OCI-LY3 (cell line): ENCODE measurements at regions not wholly inside any gene's neighbourhood (a gene's known extent, or its start where the extent isn't known, plus 50 kb on each side); places are given as distances from the start of the nearest gene placed in this dataset.

ENCODE experiments used
- H2AFZ ChIP-seq: fragments of 200-600, 300-600 bp; shearing (Covaris generic); 2 replicates; pipeline ENCODE4 v1.6.0; 2014; ENCODE audit warnings: antibody characterized with exemption, low read depth, low read length
- H3K27ac ChIP-seq: fragments of 200-600, 300-600 bp; sonication (generic); 2 replicates; pipeline ENCODE4 v1.5.1; 2014; ENCODE audit warnings: mild to moderate bottlenecking, low read length, moderate library complexity, mixed read lengths
- H3K27me3 ChIP-seq: fragments of 200-600, 300-600 bp; sonication (generic); 2 replicates; pipeline ENCODE4 v1.6.1; 2014; ENCODE audit warnings: low read depth, low read length, mixed read lengths
- H3K36me3 ChIP-seq: fragments of 200-600, 300-600 bp; sonication (generic); replicated peaks from 2 replicates; pipeline ENCODE3; 2014; ENCODE audit warnings: low read depth, low read length, mixed read lengths
- H3K4me1 ChIP-seq: fragments of 300-600, 200-600 bp; sonication (generic); 2 replicates; pipeline ENCODE4 v1.6.1; 2014; ENCODE audit warnings: low read length, mixed read lengths
- H3K4me2 ChIP-seq: fragments of 200-600, 300-600 bp; sonication (generic); 2 replicates; pipeline ENCODE4 v1.6.1; 2014; ENCODE audit warnings: low read length, mixed read lengths
- H3K4me3 ChIP-seq: fragments of 300-600, 200-600 bp; sonication (generic); 2 replicates; pipeline ENCODE4 v1.5.1; 2014; ENCODE audit warnings: antibody characterized with exemption, mild to moderate bottlenecking, low read length, moderate library complexity
- H3K79me2 ChIP-seq: fragments of 300-600, 200-600 bp; shearing (Covaris generic); 2 replicates; pipeline ENCODE4 v1.6.1; 2014; ENCODE audit warnings: mild to moderate bottlenecking, low read length, mixed read lengths
- H3K9ac ChIP-seq: fragments of 300-600, 200-600 bp; shearing (Covaris generic); 2 replicates; pipeline ENCODE4 v1.6.0; 2014; ENCODE audit warnings: mild to moderate bottlenecking, low read length, moderate library complexity
- H3K9me3 ChIP-seq: fragments of 200-600, 300-600 bp; shearing (Covaris generic); 2 replicates; pipeline ENCODE4 v1.6.1; 2014; ENCODE audit warnings: low read length, mixed read lengths; ENCODE audit not compliant: insufficient read depth
- H4K20me1 ChIP-seq: fragments of 200-600, 300-600 bp; sonication (generic); 2 replicates; pipeline ENCODE4 v1.6.1; 2016; ENCODE audit warnings: low read length, mixed read lengths; ENCODE audit not compliant: insufficient read depth
- CTCF ChIP-seq: fragments of 200-600, 300-600 bp; sonication (generic); IDR thresholded peaks from 2 replicates; pipeline ENCODE4 v1.5.1; 2014; ENCODE audit warnings: antibody characterized with exemption, low read length, low read depth
- EZH2phosphoT487 ChIP-seq: fragments of 200-600 bp; shearing (Covaris generic); IDR thresholded peaks from 2 replicates; pipeline ENCODE4 v1.6.1; 2018; ENCODE audit warnings: antibody characterized with exemption, mixed run types, low read depth

GRCh38 chr11:33507356-33507755 lies 193.3 kb downstream of the C11orf91 start:
- no peak overlapping the region for H3K9ac ChIP-seq
- H3K79me2 ChIP-seq, result no peaks in the 10 kb centered on the region
- no peaks in the 10 kb centered on the region for H4K20me1 ChIP-seq
- no peak overlapping the region for H3K27ac ChIP-seq
- H3K9me3 ChIP-seq, result no peaks in the 10 kb centered on the region
- no peaks in the 10 kb centered on the region for H3K36me3 ChIP-seq
- no peak overlapping the region for H2AFZ ChIP-seq
- TF ChIP-seq EZH2phosphoT487 (no peak), CTCF (no peak)
- H3K4me2 ChIP-seq, result no peak overlapping the region
- H3K4me3 ChIP-seq, result no peak overlapping the region
- no peaks in the 10 kb centered on the region for H3K4me1 ChIP-seq
- peaks cover 35% of the 10 kb centered on the region for H3K27me3 ChIP-seq

- no peaks in the 10 kb centered on the region for H4K20me1 ChIP-seq
- no peak for TF ChIP-seq EZH2phosphoT487
- TF ChIP-seq CTCF, result no peak
- H3K4me2 ChIP-seq, result no peak overlapping the region
- H2AFZ ChIP-seq, result no peak overlapping the region
- no peaks in the 10 kb centered on the region for H3K9me3 ChIP-seq
- peaks cover 37% of the 10 kb centered on the region for H3K27me3 ChIP-seq
- H3K27ac ChIP-seq, result no peak overlapping the region
- H3K9ac ChIP-seq, result no peak overlapping the region
- H3K4me1 ChIP-seq, result no peaks in the 10 kb centered on the region
- H3K36me3 ChIP-seq, result no peaks in the 10 kb centered on the region
- no peak overlapping the region for H3K4me3 ChIP-seq
- H3K79me2 ChIP-seq, result no peaks in the 10 kb centered on the region
These were observed 195.5 kb downstream of the C11orf91 start for GRCh38 chr11:33505093-33505492.

GRCh38 chr11:33500861-33501479 lies 199.7 kb downstream of the C11orf91 start:
- Histone ChIP-seq H3K4me1 (no peaks in the 10 kb centered on the region), H3K4me3 (no peak overlapping the region), H3K9ac (no peak overlapping the region), H4K20me1 (no peaks in the 10 kb centered on the region), H3K27me3 (peaks cover 30% of the 10 kb centered on the region; the same call in 1 of the 2 replicates), H3K79me2 (no peaks in the 10 kb centered on the region), H3K36me3 (no peaks in the 10 kb centered on the region), H3K27ac (no peak overlapping the region), H2AFZ (no peak overlapping the region), H3K4me2 (no peak overlapping the region), H3K9me3 (no peaks in the 10 kb centered on the region)
- no peak for TF ChIP-seq CTCF
- no peak for TF ChIP-seq EZH2phosphoT487

- H3K9me3 ChIP-seq, result no peaks in the 10 kb centered on the region
- H3K9ac ChIP-seq, result no peak overlapping the region
- H3K4me1 ChIP-seq, result no peaks in the 10 kb centered on the region
- H3K4me2 ChIP-seq, result no peak overlapping the region
- H3K4me3 ChIP-seq, result no peak overlapping the region
- H4K20me1 ChIP-seq, result no peaks in the 10 kb centered on the region
- H3K36me3 ChIP-seq, result no peaks in the 10 kb centered on the region
- no peak overlapping the region for H3K27ac ChIP-seq
- no peak overlapping the region for H2AFZ ChIP-seq
- H3K79me2 ChIP-seq, result no peaks in the 10 kb centered on the region
- H3K27me3 ChIP-seq, result peaks cover 27% of the 10 kb centered on the region; the same call in 1 of the 2 replicates
- TF ChIP-seq CTCF (no peak), EZH2phosphoT487 (no peak)
These were observed 200.3 kb downstream of the C11orf91 start for GRCh38 chr11:33500332-33500731.
